ENCODE measurements at regions not wholly inside any gene's neighbourhood (a gene's known extent, or its start where the extent isn't known, plus 50 kb on each side); places are given as distances from the start of the nearest gene placed in this dataset.

DNA sequence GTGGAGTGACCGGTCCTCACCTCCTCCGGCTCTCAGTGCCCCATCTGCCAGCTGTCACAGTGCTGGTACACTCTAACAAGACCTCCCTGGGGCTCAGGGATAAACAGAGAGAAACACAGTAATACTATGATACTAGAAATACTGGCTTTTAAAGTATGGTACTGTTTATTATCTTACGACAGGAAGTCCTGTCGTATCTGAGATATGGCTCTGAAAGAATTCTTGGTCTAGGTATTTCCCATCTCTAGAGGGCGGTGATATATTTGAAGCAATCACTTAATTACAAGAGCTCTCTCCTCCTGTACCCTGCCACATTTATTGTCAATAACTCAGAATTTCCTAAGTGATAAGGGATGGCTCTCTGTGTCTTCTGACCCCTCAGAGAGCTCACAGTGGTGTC lies 119.1 kb downstream of the RRM1 start:
- TF ChIP-seq, protein P1, sequence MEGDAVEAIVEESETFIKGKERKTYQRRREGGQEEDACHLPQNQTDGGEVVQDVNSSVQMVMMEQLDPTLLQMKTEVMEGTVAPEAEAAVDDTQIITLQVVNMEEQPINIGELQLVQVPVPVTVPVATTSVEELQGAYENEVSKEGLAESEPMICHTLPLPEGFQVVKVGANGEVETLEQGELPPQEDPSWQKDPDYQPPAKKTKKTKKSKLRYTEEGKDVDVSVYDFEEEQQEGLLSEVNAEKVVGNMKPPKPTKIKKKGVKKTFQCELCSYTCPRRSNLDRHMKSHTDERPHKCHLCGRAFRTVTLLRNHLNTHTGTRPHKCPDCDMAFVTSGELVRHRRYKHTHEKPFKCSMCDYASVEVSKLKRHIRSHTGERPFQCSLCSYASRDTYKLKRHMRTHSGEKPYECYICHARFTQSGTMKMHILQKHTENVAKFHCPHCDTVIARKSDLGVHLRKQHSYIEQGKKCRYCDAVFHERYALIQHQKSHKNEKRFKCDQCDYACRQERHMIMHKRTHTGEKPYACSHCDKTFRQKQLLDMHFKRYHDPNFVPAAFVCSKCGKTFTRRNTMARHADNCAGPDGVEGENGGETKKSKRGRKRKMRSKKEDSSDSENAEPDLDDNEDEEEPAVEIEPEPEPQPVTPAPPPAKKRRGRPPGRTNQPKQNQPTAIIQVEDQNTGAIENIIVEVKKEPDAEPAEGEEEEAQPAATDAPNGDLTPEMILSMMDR (IDR thresholded peaks at IDR 0.05; ENCODE audit: low read depth, low read length, missing input control): no peak
- TF ChIP-seq, protein P2, sequence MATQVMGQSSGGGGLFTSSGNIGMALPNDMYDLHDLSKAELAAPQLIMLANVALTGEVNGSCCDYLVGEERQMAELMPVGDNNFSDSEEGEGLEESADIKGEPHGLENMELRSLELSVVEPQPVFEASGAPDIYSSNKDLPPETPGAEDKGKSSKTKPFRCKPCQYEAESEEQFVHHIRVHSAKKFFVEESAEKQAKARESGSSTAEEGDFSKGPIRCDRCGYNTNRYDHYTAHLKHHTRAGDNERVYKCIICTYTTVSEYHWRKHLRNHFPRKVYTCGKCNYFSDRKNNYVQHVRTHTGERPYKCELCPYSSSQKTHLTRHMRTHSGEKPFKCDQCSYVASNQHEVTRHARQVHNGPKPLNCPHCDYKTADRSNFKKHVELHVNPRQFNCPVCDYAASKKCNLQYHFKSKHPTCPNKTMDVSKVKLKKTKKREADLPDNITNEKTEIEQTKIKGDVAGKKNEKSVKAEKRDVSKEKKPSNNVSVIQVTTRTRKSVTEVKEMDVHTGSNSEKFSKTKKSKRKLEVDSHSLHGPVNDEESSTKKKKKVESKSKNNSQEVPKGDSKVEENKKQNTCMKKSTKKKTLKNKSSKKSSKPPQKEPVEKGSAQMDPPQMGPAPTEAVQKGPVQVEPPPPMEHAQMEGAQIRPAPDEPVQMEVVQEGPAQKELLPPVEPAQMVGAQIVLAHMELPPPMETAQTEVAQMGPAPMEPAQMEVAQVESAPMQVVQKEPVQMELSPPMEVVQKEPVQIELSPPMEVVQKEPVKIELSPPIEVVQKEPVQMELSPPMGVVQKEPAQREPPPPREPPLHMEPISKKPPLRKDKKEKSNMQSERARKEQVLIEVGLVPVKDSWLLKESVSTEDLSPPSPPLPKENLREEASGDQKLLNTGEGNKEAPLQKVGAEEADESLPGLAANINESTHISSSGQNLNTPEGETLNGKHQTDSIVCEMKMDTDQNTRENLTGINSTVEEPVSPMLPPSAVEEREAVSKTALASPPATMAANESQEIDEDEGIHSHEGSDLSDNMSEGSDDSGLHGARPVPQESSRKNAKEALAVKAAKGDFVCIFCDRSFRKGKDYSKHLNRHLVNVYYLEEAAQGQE (IDR thresholded peaks at IDR 0.05): no peak
- no peak for TF ChIP-seq RAD21 (IDR thresholded peaks at IDR 0.05)
